Stimulated activated CD4-positive, alpha-beta T cell treated with anti-CD3 and anti-CD28 coated beads, Interleukin-1b, Interleukin-23, amount 100 ng/mL, for 4 hours (primary cell): ENCODE measurements at regions not wholly inside any gene's neighbourhood (a gene's known extent, or its start where the extent isn't known, plus 50 kb on each side); places are given as distances from the start of the nearest gene placed in this dataset.

ENCODE experiments used
- DNase-seq, 2 donors: peaks; one replicate each; pipeline ENCODE4 v3.0.0-alpha.2; 2020; ENCODE audit warnings: low read depth in 2 of 2

GRCh38 chr16:18059089-18059488, 277.4 kb downstream of the NPIPA8 start:
- DNase-seq: no peak

- no peak for DNase-seq
These were observed 281.1 kb downstream of the NPIPA8 start for GRCh38 chr16:18055411-18055916.

GRCh38 chr16:18050777-18051176, 285.8 kb downstream of the NPIPA8 start:
- no peak for DNase-seq

- DNase-seq: no peak
These were observed 286.3 kb downstream of the NPIPA8 start for GRCh38 chr16:18050234-18050633.

- no peak for DNase-seq
These were observed 286.9 kb downstream of the NPIPA8 start for GRCh38 chr16:18049547-18050133.

GRCh38 chr16:18048853-18049546, 287.5 kb downstream of the NPIPA8 start:
- no peak for DNase-seq

- no peak for DNase-seq
These were observed 288.8 kb downstream of the NPIPA8 start for GRCh38 chr16:18047761-18048160.

GRCh38 chr16:18045356-18045755, 291.2 kb downstream of the NPIPA8 start:
- no peak for DNase-seq

GRCh38 chr16:18041864-18042834, 294.4 kb downstream of the NPIPA8 start:
- no peak for DNase-seq

GRCh38 chr16:18039931-18040330, 296.6 kb downstream of the NPIPA8 start:
- no peak for DNase-seq

GRCh38 chr16:18037051-18037450, 299.5 kb downstream of the NPIPA8 start:
- DNase-seq: no peak

GRCh38 chr16:18024611-18025010, 311.9 kb downstream of the NPIPA8 start:
- no peak for DNase-seq

GRCh38 chr16:18018376-18018775, 318.2 kb downstream of the NPIPA8 start:
- DNase-seq: no peak

GRCh38 chr16:18013863-18014262, 322.7 kb downstream of the NPIPA8 start:
- DNase-seq: no peak

- DNase-seq: no peak
These were observed 328.2 kb downstream of the NPIPA8 start for GRCh38 chr16:18008356-18008755.

- no peak for DNase-seq
These were observed 333.5 kb downstream of the NPIPA8 start for GRCh38 chr16:18003033-18003432.

GRCh38 chr16:17998996-17999395, 337.5 kb downstream of the NPIPA8 start:
- DNase-seq: no peak

- DNase-seq: no peak
These were observed 338.0 kb downstream of the NPIPA8 start for GRCh38 chr16:17998550-17998949.

- DNase-seq: no peak
These were observed 342.5 kb downstream of the NPIPA8 start for GRCh38 chr16:17994027-17994426.

GRCh38 chr16:17992416-17992815, 344.1 kb downstream of the NPIPA8 start:
- DNase-seq: no peak

- no peak for DNase-seq
These were observed 347.3 kb downstream of the NPIPA8 start for GRCh38 chr16:17989255-17989654.

- no peak for DNase-seq
These were observed 347.7 kb downstream of the NPIPA8 start for GRCh38 chr16:17988839-17989238.
